ENCODE measurements at regions not wholly inside any gene's neighbourhood (a gene's known extent, or its start where the extent isn't known, plus 50 kb on each side); places are given as distances from the start of the nearest gene placed in this dataset.
A peak's percentile ranks its signal among the peaks of the same experiment; 100 is the strongest.

DNA sequence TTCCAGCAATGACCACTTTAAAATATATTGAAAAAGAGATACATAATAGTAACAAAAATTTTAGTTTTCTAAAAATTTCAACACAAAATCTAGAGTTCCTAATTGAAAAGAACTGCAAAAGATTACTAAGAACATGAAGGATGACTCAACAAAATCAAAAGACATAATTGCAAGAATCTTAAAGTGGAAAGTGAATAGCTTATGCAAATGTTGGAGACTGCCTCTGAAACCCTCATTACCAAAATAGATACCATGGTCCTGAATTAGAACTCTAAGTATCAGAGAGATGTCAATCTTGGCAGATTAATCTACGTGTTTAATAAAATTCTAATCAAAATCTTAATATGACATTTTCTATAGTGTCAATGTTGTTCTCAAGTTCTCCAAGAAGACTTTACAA is 60.7 kb upstream of the SGO1 start:
- TF ChIP-seq CTCF (IDR thresholded peaks at IDR 0.05 in 2 of 3, conservative IDR thresholded peaks at IDR 0.05 in 1 of 3; ENCODE audit: control insufficient read depth in 2 of 3, extremely low read depth in 1 of 3, insufficient read depth in 1 of 3, low read depth in 3 of 3, low read length in 3 of 3) (no peak), HDAC6 (IDR thresholded peaks at IDR 0.05; ENCODE audit: unreplicated experiment) (no peak), EP300 (IDR thresholded peaks at IDR 0.05; ENCODE audit: borderline replicate concordance in 1 of 2, control insufficient read depth in 1 of 2, low read depth in 2 of 2, low read length in 2 of 2) (peak in 1 of 2 experiments; percentile 28; a peak in 1 of 4 replicates)
